Memory B cell (primary cell): ENCODE measurements at regions not wholly inside any gene's neighbourhood (a gene's known extent, or its start where the extent isn't known, plus 50 kb on each side); places are given as distances from the start of the nearest gene placed in this dataset.

Experiments
- ATAC-seq: fragments of 150-1000 bp; cut with Tn5 transposase; 2 replicates; pipeline ENCODE4 v1.10.0; 2021; ENCODE audit warnings: low read depth, mild to moderate bottlenecking, moderate library complexity
- DNase-seq, 2 donors: peaks; one replicate each; pipeline ENCODE4 v3.0.0; 2022; ENCODE audit warnings: low spot score in 2 of 2
- H3K27ac Mint-ChIP-seq: one replicate; pipeline ENCODE4 v1.8.0; 2022; ENCODE audit warnings: mild to moderate bottlenecking, moderate library complexity, mixed read lengths
- H3K27me3 Mint-ChIP-seq: one replicate; pipeline ENCODE4 v1.8.0; 2022; ENCODE audit warnings: mixed read lengths
- H3K36me3 Mint-ChIP-seq: one replicate; pipeline ENCODE4 v1.8.0; 2022; ENCODE audit warnings: mild to moderate bottlenecking, mixed read lengths
- H3K4me1 Mint-ChIP-seq: one replicate; pipeline ENCODE4 v1.8.0; 2022; ENCODE audit warnings: mixed read lengths
- H3K4me3 Mint-ChIP-seq: one replicate; pipeline ENCODE4 v1.8.0; 2022; ENCODE audit warnings: mild to moderate bottlenecking, moderate library complexity, mixed read lengths
- H3K9me3 Mint-ChIP-seq: one replicate; pipeline ENCODE4 v1.8.0; 2022; ENCODE audit warnings: mixed read lengths

DNA sequence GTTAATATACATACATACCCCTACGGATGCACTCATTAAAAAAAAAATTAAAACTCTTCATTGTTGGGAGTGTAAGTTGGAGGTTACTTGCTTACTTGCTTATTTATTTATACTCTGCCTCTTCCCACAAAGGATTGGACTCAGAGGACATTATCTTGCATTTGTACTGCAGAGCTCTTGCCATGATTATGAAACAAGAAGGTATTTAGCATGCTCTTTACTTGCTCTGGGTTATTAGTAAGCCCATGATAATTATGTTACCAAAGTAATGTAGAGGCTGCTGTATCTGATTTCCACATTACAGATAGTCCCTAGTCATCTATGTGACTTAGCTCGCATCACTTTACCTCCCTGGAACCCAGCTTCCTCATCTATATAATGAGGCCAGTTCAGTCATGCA lies 355.1 kb upstream of the PTBP2 start:
- ATAC-seq (no peak), DNase-seq (no peak)
- H3K4me3 Mint-ChIP-seq, result no peak overlapping the region
- H3K27me3 Mint-ChIP-seq, result no peaks in the 10 kb centered on the region
- H3K9me3 Mint-ChIP-seq, result peaks cover 1% of the 10 kb centered on the region
- peaks cover 2% of the 10 kb centered on the region for H3K4me1 Mint-ChIP-seq
- no peaks in the 10 kb centered on the region for H3K36me3 Mint-ChIP-seq
- H3K27ac Mint-ChIP-seq, result no peak overlapping the region

- no peak overlapping the region for H3K4me3 Mint-ChIP-seq
- no peak for ATAC-seq
- H3K9me3 Mint-ChIP-seq, result no peaks in the 10 kb centered on the region
- no peak for DNase-seq
- H3K27me3 Mint-ChIP-seq, result no peaks in the 10 kb centered on the region
- H3K36me3 Mint-ChIP-seq, result no peaks in the 10 kb centered on the region
- peaks cover 2% of the 10 kb centered on the region for H3K4me1 Mint-ChIP-seq
- no peak overlapping the region for H3K27ac Mint-ChIP-seq
These were observed 353.8 kb upstream of the PTBP2 start for GRCh38 chr1:96367791-96368190.

- no peak for ATAC-seq
- Mint-ChIP-seq H3K4me3 (no peak overlapping the region), H3K27ac (no peak overlapping the region), H3K4me1 (no peaks in the 10 kb centered on the region), H3K9me3 (no peaks in the 10 kb centered on the region), H3K27me3 (no peaks in the 10 kb centered on the region), H3K36me3 (no peaks in the 10 kb centered on the region)
- no peak for DNase-seq
These were observed 350.8 kb upstream of the PTBP2 start for GRCh38 chr1:96370757-96371156.

- Mint-ChIP-seq H3K4me1 (no peaks in the 10 kb centered on the region), H3K36me3 (no peaks in the 10 kb centered on the region), H3K9me3 (peaks cover 2% of the 10 kb centered on the region), H3K4me3 (no peak overlapping the region), H3K27ac (no peak overlapping the region), H3K27me3 (no peaks in the 10 kb centered on the region)
- ATAC-seq (no peak), DNase-seq (no peak)
These were observed 348.7 kb upstream of the PTBP2 start for GRCh38 chr1:96372881-96373280.

GRCh38 chr1:96374076-96374762 lies 347.4 kb upstream of the PTBP2 start:
- DNase-seq (no peak), ATAC-seq (no peak)
- Mint-ChIP-seq H3K27me3 (no peaks in the 10 kb centered on the region), H3K36me3 (no peaks in the 10 kb centered on the region), H3K4me1 (no peaks in the 10 kb centered on the region), H3K4me3 (no peak overlapping the region), H3K9me3 (peaks cover 4% of the 10 kb centered on the region), H3K27ac (no peak overlapping the region)

DNA sequence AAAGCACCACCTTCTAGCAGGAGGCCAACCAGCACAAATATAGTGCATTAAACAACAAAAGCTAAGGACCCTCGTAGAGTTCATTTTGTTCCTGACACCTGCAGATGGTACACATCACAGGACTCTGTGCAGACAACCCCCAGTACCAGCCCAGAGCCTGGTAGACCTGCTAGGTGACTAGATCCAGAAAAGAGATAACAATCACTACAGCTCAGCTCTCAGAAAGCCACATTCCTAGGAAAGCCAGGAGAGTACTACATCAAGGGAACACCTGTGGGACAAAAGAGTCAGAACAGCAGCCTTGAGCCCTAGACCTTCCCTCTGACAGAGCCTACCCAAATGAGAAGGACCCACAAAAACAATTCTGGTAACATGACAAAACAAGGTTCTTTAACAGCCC lies 344.7 kb upstream of the PTBP2 start:
- H3K4me1 Mint-ChIP-seq, result no peaks in the 10 kb centered on the region
- H3K27me3 Mint-ChIP-seq, result no peaks in the 10 kb centered on the region
- peaks cover 7% of the 10 kb centered on the region for H3K9me3 Mint-ChIP-seq
- no peak overlapping the region for H3K4me3 Mint-ChIP-seq
- ATAC-seq, result no peak
- no peak for DNase-seq
- no peaks in the 10 kb centered on the region for H3K36me3 Mint-ChIP-seq
- no peak overlapping the region for H3K27ac Mint-ChIP-seq

DNA sequence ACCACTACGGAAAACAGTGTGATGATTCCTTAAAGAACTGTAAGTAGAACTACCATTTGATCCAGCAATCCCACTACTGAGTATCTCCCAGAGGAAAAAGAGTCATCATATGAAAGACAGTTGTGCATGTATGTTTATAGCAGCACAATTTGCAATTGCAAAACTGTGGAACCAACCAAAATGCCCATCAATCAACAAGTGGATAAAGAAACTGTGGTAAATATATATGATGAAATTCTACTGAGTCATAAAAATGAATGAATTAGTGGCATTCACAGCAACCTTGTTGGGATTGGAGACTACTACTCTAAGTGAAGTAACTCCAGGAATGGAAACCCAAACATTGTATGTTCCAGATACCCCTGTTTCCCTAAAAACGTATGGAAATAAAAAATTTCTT lies 337.0 kb upstream of the PTBP2 start:
- DNase-seq (no peak), ATAC-seq (no peak)
- no peaks in the 10 kb centered on the region for H3K27me3 Mint-ChIP-seq
- H3K4me3 Mint-ChIP-seq, result no peak overlapping the region
- no peaks in the 10 kb centered on the region for H3K36me3 Mint-ChIP-seq
- no peaks in the 10 kb centered on the region for H3K4me1 Mint-ChIP-seq
- no peak overlapping the region for H3K27ac Mint-ChIP-seq
- peaks cover 16% of the 10 kb centered on the region for H3K9me3 Mint-ChIP-seq

DNA sequence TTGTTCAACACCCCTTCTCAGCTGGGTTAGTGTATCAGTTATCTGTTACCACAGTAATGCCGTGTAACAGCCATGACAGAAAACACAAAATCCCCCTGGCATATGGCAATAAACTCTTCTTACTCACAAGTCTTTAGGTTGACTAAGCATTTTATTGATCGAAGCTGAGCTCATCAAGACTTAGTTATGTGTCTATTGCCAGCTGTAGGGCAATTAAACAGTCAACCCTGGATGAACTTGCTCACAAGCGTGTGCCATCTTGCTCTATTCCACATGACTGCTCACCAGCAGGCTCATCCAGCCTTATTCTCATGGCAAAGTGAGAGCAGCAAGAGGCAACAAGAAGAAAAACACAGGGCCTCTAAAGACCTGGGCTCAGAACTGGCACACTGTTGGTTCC lies 333.8 kb upstream of the PTBP2 start:
- DNase-seq, result no peak
- peaks cover 12% of the 10 kb centered on the region for H3K9me3 Mint-ChIP-seq
- ATAC-seq, result no peak

DNA sequence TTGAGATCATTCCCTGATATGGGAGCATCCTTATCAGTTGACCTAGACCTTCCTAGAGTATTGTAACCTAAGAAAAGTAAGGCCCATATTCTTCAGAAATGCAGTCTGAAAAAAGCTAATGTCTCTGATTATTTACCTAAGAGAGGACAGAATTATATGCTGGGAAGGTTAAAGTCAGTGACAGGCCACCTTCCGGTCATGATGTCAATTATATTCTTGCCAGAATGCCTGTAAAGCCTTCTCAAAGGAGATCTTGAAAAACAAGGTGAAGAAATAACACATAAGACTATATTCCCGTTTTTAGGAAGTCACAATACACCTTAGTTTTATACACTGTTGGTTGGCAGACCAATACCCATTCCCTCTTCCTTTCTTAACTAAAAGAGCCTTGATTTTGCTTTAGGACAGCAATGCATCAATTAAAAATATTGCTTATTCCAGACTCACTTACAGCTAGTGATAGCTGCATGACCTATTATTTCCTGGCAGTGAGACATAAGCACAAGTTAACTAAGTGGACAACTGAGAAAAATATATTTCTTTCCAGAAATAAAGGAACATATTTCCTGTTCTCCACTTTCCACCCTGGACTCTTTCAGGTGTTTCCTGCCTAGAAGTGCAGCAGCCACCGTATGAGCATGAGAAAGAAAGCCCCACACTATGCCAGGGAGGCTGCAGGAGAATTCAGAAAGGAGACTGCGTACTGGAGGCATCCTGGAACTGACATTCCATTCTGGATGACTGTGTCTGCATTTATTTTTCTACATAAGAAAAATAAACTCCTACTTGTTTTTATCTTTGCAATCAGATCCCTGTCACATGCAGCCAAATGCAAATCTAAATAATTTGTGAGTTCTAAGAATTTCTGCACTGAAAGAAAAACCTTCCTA lies 332.9 kb upstream of the PTBP2 start:
- H3K27ac Mint-ChIP-seq, result no peak overlapping the region
- H3K4me1 Mint-ChIP-seq, result no peaks in the 10 kb centered on the region
- DNase-seq (no peak), ATAC-seq (no peak)
- peaks cover 10% of the 10 kb centered on the region for H3K9me3 Mint-ChIP-seq
- H3K4me3 Mint-ChIP-seq, result no peak overlapping the region
- no peaks in the 10 kb centered on the region for H3K27me3 Mint-ChIP-seq
- no peaks in the 10 kb centered on the region for H3K36me3 Mint-ChIP-seq

More for the DNA sequence above, 333.8 kb upstream of the PTBP2 start:
- Mint-ChIP-seq H3K27me3 (no peaks in the 10 kb centered on the region), H3K4me3 (no peak overlapping the region), H3K36me3 (no peaks in the 10 kb centered on the region), H3K27ac (no peak overlapping the region), H3K4me1 (no peaks in the 10 kb centered on the region)

GRCh38 chr1:96400089-96400488 lies 321.5 kb upstream of the PTBP2 start:
- no peak overlapping the region for H3K27ac Mint-ChIP-seq
- no peak for DNase-seq
- H3K4me3 Mint-ChIP-seq, result no peak overlapping the region
- ATAC-seq, result no peak
- H3K36me3 Mint-ChIP-seq, result no peaks in the 10 kb centered on the region
- H3K4me1 Mint-ChIP-seq, result no peaks in the 10 kb centered on the region
- H3K9me3 Mint-ChIP-seq, result peaks cover 1% of the 10 kb centered on the region
- H3K27me3 Mint-ChIP-seq, result peaks cover 1% of the 10 kb centered on the region

- Mint-ChIP-seq H3K36me3 (no peaks in the 10 kb centered on the region), H3K4me3 (no peak overlapping the region)
These were observed 312.5 kb upstream of the PTBP2 start for GRCh38 chr1:96409087-96409486.

DNA sequence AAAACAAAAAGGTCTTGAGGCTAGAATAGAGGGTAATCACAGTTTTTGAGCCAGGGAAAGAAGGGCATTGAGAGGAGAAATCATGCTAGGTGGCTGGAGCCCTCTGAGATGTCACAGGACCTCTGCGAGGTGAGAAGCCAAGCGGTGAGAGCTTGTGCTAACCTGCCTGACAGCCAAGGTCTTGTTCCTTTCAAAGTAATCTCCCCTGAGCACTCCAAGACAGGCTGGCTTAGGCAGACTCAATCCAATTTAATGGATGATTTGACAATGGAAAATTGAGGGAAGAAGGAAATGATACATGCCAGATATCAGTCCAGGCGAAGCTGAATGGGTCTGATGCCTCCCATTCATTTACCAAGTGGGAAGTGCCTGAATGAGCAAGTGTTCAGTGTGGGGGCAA lies 311.9 kb upstream of the PTBP2 start:
- DNase-seq (no peak), ATAC-seq (no peak)
- no peak overlapping the region for H3K27ac Mint-ChIP-seq
- no peaks in the 10 kb centered on the region for H3K27me3 Mint-ChIP-seq
- no peaks in the 10 kb centered on the region for H3K9me3 Mint-ChIP-seq
- H3K4me3 Mint-ChIP-seq, result no peak overlapping the region
- no peaks in the 10 kb centered on the region for H3K36me3 Mint-ChIP-seq
- H3K4me1 Mint-ChIP-seq, result no peaks in the 10 kb centered on the region

More at GRCh38 chr1:96409087-96409486, 312.5 kb upstream of the PTBP2 start:
- no peaks in the 10 kb centered on the region for H3K9me3 Mint-ChIP-seq
- H3K4me1 Mint-ChIP-seq, result no peaks in the 10 kb centered on the region
- no peak overlapping the region for H3K27ac Mint-ChIP-seq
- ATAC-seq (no peak), DNase-seq (no peak)
- H3K27me3 Mint-ChIP-seq, result no peaks in the 10 kb centered on the region

- Mint-ChIP-seq H3K27ac (no peak overlapping the region), H3K27me3 (no peaks in the 10 kb centered on the region), H3K4me3 (no peak overlapping the region), H3K36me3 (no peaks in the 10 kb centered on the region), H3K4me1 (no peaks in the 10 kb centered on the region), H3K9me3 (no peaks in the 10 kb centered on the region)
- DNase-seq (no peak), ATAC-seq (no peak)
These were observed 310.6 kb upstream of the PTBP2 start for GRCh38 chr1:96411006-96411405.

- ATAC-seq, result no peak
- H3K9me3 Mint-ChIP-seq, result peaks cover 2% of the 10 kb centered on the region
- H3K27ac Mint-ChIP-seq, result no peak overlapping the region
- no peaks in the 10 kb centered on the region for H3K36me3 Mint-ChIP-seq
- H3K4me1 Mint-ChIP-seq, result no peaks in the 10 kb centered on the region
- DNase-seq, result no peak
- no peaks in the 10 kb centered on the region for H3K27me3 Mint-ChIP-seq
- H3K4me3 Mint-ChIP-seq, result no peak overlapping the region
These were observed 307.0 kb upstream of the PTBP2 start for GRCh38 chr1:96414598-96414997.
